ENCODE measurements at regions not wholly inside any gene's neighbourhood (a gene's known extent, or its start where the extent isn't known, plus 50 kb on each side); places are given as distances from the start of the nearest gene placed in this dataset.

- DNase-seq, result no peak
Observed at GRCh38 chr10:110399106-110399964, 94.6 kb upstream of the SMNDC1 start.

- no peak for DNase-seq
Observed at GRCh38 chr10:110399965-110400933, 95.5 kb upstream of the SMNDC1 start.

- DNase-seq, result no peak
Observed at GRCh38 chr10:110401401-110402076, 96.2 kb upstream of the DUSP5 start.

- no peak for DNase-seq
Observed at GRCh38 chr10:110402077-110402416, 95.7 kb upstream of the DUSP5 start.

GRCh38 chr10:110403593-110403992 is 94.1 kb upstream of the DUSP5 start:
- no peak for DNase-seq

- DNase-seq, result peak; percentile 64 to 78
Observed at GRCh38 chr10:110404413-110404812, 93.3 kb upstream of the DUSP5 start.

GRCh38 chr10:110404825-110405224 is 92.9 kb upstream of the DUSP5 start:
- peak; percentile 77 to 88 for DNase-seq

GRCh38 chr10:110405380-110405779 is 92.3 kb upstream of the DUSP5 start:
- no peak for DNase-seq

GRCh38 chr10:110407301-110408170 is 90.2 kb upstream of the DUSP5 start:
- DNase-seq, result no peak

GRCh38 chr10:110408203-110408871 is 89.4 kb upstream of the DUSP5 start:
- no peak for DNase-seq

- no peak for DNase-seq
Observed at GRCh38 chr10:110408943-110409342, 88.8 kb upstream of the DUSP5 start.

GRCh38 chr10:110409488-110409887 is 88.2 kb upstream of the DUSP5 start:
- no peak for DNase-seq

GRCh38 chr10:110409926-110410325 is 87.8 kb upstream of the DUSP5 start:
- DNase-seq, result no peak

- no peak for DNase-seq
Observed at GRCh38 chr10:110410329-110411046, 87.2 kb upstream of the DUSP5 start.

- DNase-seq, result no peak
Observed at GRCh38 chr10:110411047-110411410, 86.7 kb upstream of the DUSP5 start.

GRCh38 chr10:110413049-110413783 is 84.5 kb upstream of the DUSP5 start:
- no peak for DNase-seq

- DNase-seq, result no peak
Observed at GRCh38 chr10:110413903-110414547, 83.7 kb upstream of the DUSP5 start.

- no peak for DNase-seq
Observed at GRCh38 chr10:110414548-110415309, 83.0 kb upstream of the DUSP5 start.

GRCh38 chr10:110415809-110416208 is 81.9 kb upstream of the DUSP5 start:
- DNase-seq, result no peak

All from cerebellar nuclear complex (tissue), 1 donor.